GM23338 (cell line): ENCODE measurements at regions not wholly inside any gene's neighbourhood (a gene's known extent, or its start where the extent isn't known, plus 50 kb on each side); places are given as distances from the start of the nearest gene placed in this dataset.
A peak's percentile ranks its signal among the peaks of the same experiment; 100 is the strongest.

Experiments used
- CREB1 ChIP-seq: fragments of 250-450 bp; sonication (Bioruptor Pico); IDR thresholded peaks from 2 replicates; pipeline ENCODE4 v1.5.0; 2020; ENCODE audit warnings: low read depth, mild to moderate bottlenecking, moderate library complexity
- EZH2 ChIP-seq: fragments of 200-600 bp; sonication (generic); IDR thresholded peaks from one replicate; pipeline ENCODE4 v1.8.0; 2017; ENCODE audit warnings: antibody characterized with exemption, mild to moderate bottlenecking, low read depth; ENCODE audit not compliant: unreplicated experiment
- ZNF331 ChIP-seq: fragments of 250-450 bp; sonication (Bioruptor Pico); IDR thresholded peaks from 2 replicates; pipeline ENCODE4 v1.5.0; 2020; ENCODE audit warnings: low read depth, mild to moderate bottlenecking, moderate library complexity
- TF ChIP-seq, protein P1 (sequence below), 2 experiments: fragments of 200-600 bp in 1 of 2; sonication (generic) in 1 of 2; conservative IDR thresholded peaks; 2 replicates each; pipeline versions ENCODE4 v1.5.1 to v1.6.1; 2016 to 2017; ENCODE audit warnings: antibody characterized with exemption in 2 of 2, low read depth in 2 of 2, mild to moderate bottlenecking in 2 of 2, moderate library complexity in 1 of 2

DNA sequence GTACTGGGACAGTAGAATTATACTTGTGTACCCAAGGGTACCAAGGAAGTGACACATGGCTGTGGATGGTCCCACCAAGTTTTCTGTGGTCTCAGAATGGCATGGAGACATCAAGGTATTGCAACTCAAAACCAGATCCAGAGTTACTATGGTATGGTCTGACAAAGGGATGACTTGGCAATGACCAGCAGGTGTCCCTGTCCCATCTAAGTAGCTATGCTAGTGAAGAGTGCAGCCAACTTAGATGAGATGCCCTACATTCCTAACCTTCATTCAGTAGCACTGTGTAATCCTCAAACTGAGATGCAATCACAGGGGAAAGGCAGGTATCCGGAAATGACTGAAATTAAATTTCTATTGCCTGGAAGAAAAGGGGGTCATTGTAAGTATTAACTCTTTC, 188.7 kb upstream of the TMEM260 start:
- TF ChIP-seq, protein P1, sequence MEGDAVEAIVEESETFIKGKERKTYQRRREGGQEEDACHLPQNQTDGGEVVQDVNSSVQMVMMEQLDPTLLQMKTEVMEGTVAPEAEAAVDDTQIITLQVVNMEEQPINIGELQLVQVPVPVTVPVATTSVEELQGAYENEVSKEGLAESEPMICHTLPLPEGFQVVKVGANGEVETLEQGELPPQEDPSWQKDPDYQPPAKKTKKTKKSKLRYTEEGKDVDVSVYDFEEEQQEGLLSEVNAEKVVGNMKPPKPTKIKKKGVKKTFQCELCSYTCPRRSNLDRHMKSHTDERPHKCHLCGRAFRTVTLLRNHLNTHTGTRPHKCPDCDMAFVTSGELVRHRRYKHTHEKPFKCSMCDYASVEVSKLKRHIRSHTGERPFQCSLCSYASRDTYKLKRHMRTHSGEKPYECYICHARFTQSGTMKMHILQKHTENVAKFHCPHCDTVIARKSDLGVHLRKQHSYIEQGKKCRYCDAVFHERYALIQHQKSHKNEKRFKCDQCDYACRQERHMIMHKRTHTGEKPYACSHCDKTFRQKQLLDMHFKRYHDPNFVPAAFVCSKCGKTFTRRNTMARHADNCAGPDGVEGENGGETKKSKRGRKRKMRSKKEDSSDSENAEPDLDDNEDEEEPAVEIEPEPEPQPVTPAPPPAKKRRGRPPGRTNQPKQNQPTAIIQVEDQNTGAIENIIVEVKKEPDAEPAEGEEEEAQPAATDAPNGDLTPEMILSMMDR (conservative IDR thresholded peaks at IDR 0.05; ENCODE audit: low read depth in 2 of 2) = peak; percentile 20 to 55; a peak in 3 of 4 replicates
- TF ChIP-seq EZH2 = no peak
- no peak for TF ChIP-seq ZNF331 (CRISPR knock-in tag)
- no peak for TF ChIP-seq CREB1 (CRISPR knock-in tag)
